Neural cell (in vitro differentiated cells): ENCODE measurements at regions not wholly inside any gene's neighbourhood (a gene's known extent, or its start where the extent isn't known, plus 50 kb on each side); places are given as distances from the start of the nearest gene placed in this dataset.
"Not testable (repeated sequence)": the region's sequence is repeated elsewhere in the genome, so short reads cannot be mapped to it uniquely, and the experiment has no call there.

Experiments
- CTCF ChIP-seq: fragments of 450-650 bp; IDR thresholded peaks from 2 replicates; pipeline ENCODE4 v1.5.1; 2014; ENCODE audit warnings: antibody characterized with exemption, mild to moderate bottlenecking, moderate library complexity; ENCODE audit not compliant: poor library complexity, severe bottlenecking
- EP300 ChIP-seq: fragments of 450-650 bp; conservative IDR thresholded peaks from 2 replicates; pipeline ENCODE4 v1.6.1; 2014; ENCODE audit warnings: antibody characterized with exemption, mild to moderate bottlenecking, moderate library complexity; ENCODE audit not compliant: poor library complexity, severe bottlenecking
- EZH2 ChIP-seq: fragments of 200-600, 300-800 bp; shearing (Covaris generic), sonication (generic); IDR thresholded peaks from 2 replicates; pipeline ENCODE4 v1.6.1; 2014; ENCODE audit warnings: antibody characterized with exemption, low read length, borderline replicate concordance, mild to moderate bottlenecking; ENCODE audit not compliant: insufficient read depth, poor library complexity, severe bottlenecking
- MXI1 ChIP-seq: fragments of 450-650 bp; conservative IDR thresholded peaks from 2 replicates; pipeline ENCODE4 v1.6.1; 2014; ENCODE audit warnings: antibody characterized with exemption, mild to moderate bottlenecking; ENCODE audit not compliant: poor library complexity, severe bottlenecking
- POLR2AphosphoS5 ChIP-seq: IDR thresholded peaks from 2 replicates; pipeline ENCODE4 v1.6.1; 2012
- RAD21 ChIP-seq: fragments of 450-650 bp; conservative IDR thresholded peaks from 2 replicates; pipeline ENCODE4 v1.6.1; 2014; ENCODE audit warnings: antibody characterized with exemption, mild to moderate bottlenecking, moderate library complexity
- REST ChIP-seq: IDR thresholded peaks from 2 replicates; pipeline ENCODE4 v1.6.1; 2012; ENCODE audit warnings: borderline replicate concordance
- SMC3 ChIP-seq: fragments of 450-650 bp; conservative IDR thresholded peaks from 2 replicates; pipeline ENCODE4 v1.6.1; 2014; ENCODE audit warnings: antibody characterized with exemption, mild to moderate bottlenecking, moderate library complexity; ENCODE audit not compliant: poor library complexity
- TAF1 ChIP-seq: IDR thresholded peaks from 2 replicates; pipeline ENCODE4 v1.6.1; 2012; ENCODE audit warnings: low read depth

GRCh38 chr7:149687820-149688219 lies 85.6 kb downstream of the ZNF467 start:
- TF ChIP-seq EZH2, TAF1, CTCF, REST, RAD21, EP300, POLR2AphosphoS5, SMC3, MXI1: not testable (repeated sequence)
